ENCODE measurements at regions not wholly inside any gene's neighbourhood (a gene's known extent, or its start where the extent isn't known, plus 50 kb on each side); places are given as distances from the start of the nearest gene placed in this dataset.
"Not testable (repeated sequence)": the region's sequence is repeated elsewhere in the genome, so short reads cannot be mapped to it uniquely, and the experiment has no call there.

- no peak for DNase-seq (ENCODE audit: low spot score)
Observed at GRCh38 chr20:48440916-48441315, 386.9 kb downstream of the PREX1 start.

GRCh38 chr20:48440261-48440660 lies 387.5 kb downstream of the PREX1 start:
- not testable (repeated sequence) for DNase-seq (ENCODE audit: low spot score)

GRCh38 chr20:48437146-48437545 lies 390.7 kb downstream of the PREX1 start:
- DNase-seq (ENCODE audit: low spot score): no peak

- not testable (repeated sequence) for DNase-seq (ENCODE audit: low spot score)
Observed at GRCh38 chr20:48436609-48437008, 391.2 kb downstream of the PREX1 start.

GRCh38 chr20:48433178-48433577 lies 394.6 kb downstream of the PREX1 start:
- no peak for DNase-seq (ENCODE audit: low spot score)

- DNase-seq (ENCODE audit: low spot score): no peak
Observed at GRCh38 chr20:48432494-48432832, 395.3 kb downstream of the PREX1 start.

- no peak for DNase-seq (ENCODE audit: low spot score)
Observed at GRCh38 chr20:48431653-48432493, 395.9 kb downstream of the PREX1 start.

GRCh38 chr20:48426630-48427029 lies 401.2 kb downstream of the PREX1 start:
- no peak for DNase-seq (ENCODE audit: low spot score)

GRCh38 chr20:48425817-48426612 lies 401.8 kb downstream of the PREX1 start:
- DNase-seq (ENCODE audit: low spot score): no peak

- no peak for DNase-seq (ENCODE audit: low spot score)
Observed at GRCh38 chr20:48425321-48425720, 402.5 kb downstream of the PREX1 start.

- DNase-seq (ENCODE audit: low spot score): no peak
Observed at GRCh38 chr20:48422242-48422960, 405.4 kb downstream of the PREX1 start.

GRCh38 chr20:48421547-48421946 lies 406.3 kb downstream of the PREX1 start:
- DNase-seq (ENCODE audit: low spot score): no peak

GRCh38 chr20:48420176-48420575 lies 407.6 kb downstream of the PREX1 start:
- no peak for DNase-seq (ENCODE audit: low spot score)

GRCh38 chr20:48419173-48419572 lies 408.6 kb downstream of the PREX1 start:
- no peak for DNase-seq (ENCODE audit: low spot score)

- no peak for DNase-seq (ENCODE audit: low spot score)
Observed at GRCh38 chr20:48416002-48416401, 411.8 kb downstream of the PREX1 start.

GRCh38 chr20:48414786-48415185 lies 413.0 kb downstream of the PREX1 start:
- DNase-seq (ENCODE audit: low spot score): no peak

- no peak for DNase-seq (ENCODE audit: low spot score)
Observed at GRCh38 chr20:48411919-48412522, 415.8 kb downstream of the PREX1 start.

GRCh38 chr20:48411245-48411644 lies 416.6 kb downstream of the PREX1 start:
- DNase-seq (ENCODE audit: low spot score): peak; percentile 28

GRCh38 chr20:48409055-48409615 lies 418.7 kb downstream of the PREX1 start:
- DNase-seq (ENCODE audit: low spot score): no peak

- no peak for DNase-seq (ENCODE audit: low spot score)
Observed at GRCh38 chr20:48407710-48408109, 420.1 kb downstream of the PREX1 start.

- DNase-seq (ENCODE audit: low spot score): no peak
Observed at GRCh38 chr20:48406912-48407340, 420.9 kb downstream of the PREX1 start.

- no peak for DNase-seq (ENCODE audit: low spot score)
Observed at GRCh38 chr20:48406498-48406897, 421.3 kb downstream of the PREX1 start.

Measured in COLO829 (cell line).